Fibroblast of lung (primary cell): ENCODE measurements at regions not wholly inside any gene's neighbourhood (a gene's known extent, or its start where the extent isn't known, plus 50 kb on each side); places are given as distances from the start of the nearest gene placed in this dataset.

Source experiments
- EZH2 ChIP-seq: IDR thresholded peaks from 2 replicates; pipeline ENCODE4 v1.5.1; 2012; ENCODE audit warnings: low read length, control low read depth, mild to moderate bottlenecking; ENCODE audit errors: missing control alignments
- TF ChIP-seq, protein P1 (sequence below), 2 donors: IDR thresholded peaks in 1 of 2; conservative IDR thresholded peaks in 1 of 2; 1 replicate in 1 of 2; 2 replicates in 1 of 2; pipeline ENCODE4 v1.5.1; 2011 to 2012; ENCODE audit warnings: low read length in 2 of 2, control low read depth in 1 of 2, inconsistent platforms in 1 of 2, low read depth in 1 of 2, mild to moderate bottlenecking in 1 of 2

DNA sequence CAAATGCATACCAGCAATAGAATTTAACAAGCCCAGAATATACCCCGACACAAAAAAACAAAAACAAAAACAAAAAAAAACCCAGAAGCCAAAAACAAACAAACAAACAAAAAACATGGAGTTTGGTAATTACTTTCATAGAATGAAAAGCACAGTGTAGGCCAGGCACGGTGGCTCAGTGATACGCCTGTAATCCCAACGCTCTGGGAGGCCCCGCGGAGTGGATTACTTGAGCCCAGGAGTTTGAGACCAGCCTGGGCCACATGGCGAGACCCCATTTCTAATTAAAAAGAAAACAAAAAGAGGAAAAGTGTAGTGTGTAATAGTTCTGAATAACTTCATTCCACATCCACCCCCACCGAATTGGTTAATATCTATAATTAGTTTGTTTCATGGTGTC lies 1265.7 kb downstream of the NCAM2 start:
- TF ChIP-seq, protein P1, sequence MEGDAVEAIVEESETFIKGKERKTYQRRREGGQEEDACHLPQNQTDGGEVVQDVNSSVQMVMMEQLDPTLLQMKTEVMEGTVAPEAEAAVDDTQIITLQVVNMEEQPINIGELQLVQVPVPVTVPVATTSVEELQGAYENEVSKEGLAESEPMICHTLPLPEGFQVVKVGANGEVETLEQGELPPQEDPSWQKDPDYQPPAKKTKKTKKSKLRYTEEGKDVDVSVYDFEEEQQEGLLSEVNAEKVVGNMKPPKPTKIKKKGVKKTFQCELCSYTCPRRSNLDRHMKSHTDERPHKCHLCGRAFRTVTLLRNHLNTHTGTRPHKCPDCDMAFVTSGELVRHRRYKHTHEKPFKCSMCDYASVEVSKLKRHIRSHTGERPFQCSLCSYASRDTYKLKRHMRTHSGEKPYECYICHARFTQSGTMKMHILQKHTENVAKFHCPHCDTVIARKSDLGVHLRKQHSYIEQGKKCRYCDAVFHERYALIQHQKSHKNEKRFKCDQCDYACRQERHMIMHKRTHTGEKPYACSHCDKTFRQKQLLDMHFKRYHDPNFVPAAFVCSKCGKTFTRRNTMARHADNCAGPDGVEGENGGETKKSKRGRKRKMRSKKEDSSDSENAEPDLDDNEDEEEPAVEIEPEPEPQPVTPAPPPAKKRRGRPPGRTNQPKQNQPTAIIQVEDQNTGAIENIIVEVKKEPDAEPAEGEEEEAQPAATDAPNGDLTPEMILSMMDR (conservative IDR thresholded peaks at IDR 0.05 in 1 of 2, IDR thresholded peaks at IDR 0.05 in 1 of 2; ENCODE audit: low read depth in 1 of 2, low read length in 2 of 2) = no peak
- TF ChIP-seq EZH2 = no peak
